ENCODE measurements at regions not wholly inside any gene's neighbourhood (a gene's known extent, or its start where the extent isn't known, plus 50 kb on each side); places are given as distances from the start of the nearest gene placed in this dataset.
"Not testable (repeated sequence)": the region's sequence is repeated elsewhere in the genome, so short reads cannot be mapped to it uniquely, and the experiment has no call there.

DNA sequence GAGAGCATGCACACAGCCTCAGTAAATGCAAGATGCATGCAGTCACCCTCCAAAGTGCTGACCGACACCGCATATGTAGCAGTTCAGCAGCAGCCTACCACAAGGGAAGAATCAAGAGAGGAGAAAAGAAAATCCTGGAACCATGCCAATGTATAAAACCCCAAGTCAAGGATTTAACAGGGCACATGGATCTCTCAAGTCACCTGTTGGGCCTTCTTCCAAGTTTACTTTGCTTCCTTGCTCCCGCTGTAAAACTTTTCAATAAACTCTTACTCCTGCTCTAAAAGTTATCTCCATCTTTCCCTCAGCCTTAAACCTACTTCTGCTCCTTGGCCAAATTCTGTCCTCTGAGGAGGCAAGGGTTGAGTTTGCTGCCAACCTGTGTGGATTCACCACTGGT lies 147.8 kb upstream of the MAP2 start:
- Histone ChIP-seq H3K4me3 (no peak overlapping the region), H3K36me3 (no peaks in the 10 kb centered on the region), H3K27me3 (no peaks in the 10 kb centered on the region), H3K27ac (no peak overlapping the region), H3K4me1 (no peaks in the 10 kb centered on the region), H3K9me3 (peaks cover 0 to 5% (median 0%) of the 10 kb centered on the region in 11 donors)
- no peak for TF ChIP-seq CTCF (IDR thresholded peaks at IDR 0.05)
- 61 to 95% methylated on average over 3 of the region's 3 CpGs for WGBS, 2 donors
- ATAC-seq (no peak), DNase-seq (no peak)
- intact Hi-C loops (cut with DNase I), result no loop called here

GRCh38 chr2:209277444-209277843 lies 146.4 kb upstream of the MAP2 start:
- no peaks in the 10 kb centered on the region for H3K27me3 ChIP-seq
- ATAC-seq, result no peak
- intact Hi-C loops (cut with DNase I), result no loop called here
- no peaks in the 10 kb centered on the region for H3K4me1 ChIP-seq
- H3K27ac ChIP-seq, result no peak overlapping the region
- no peaks in the 10 kb centered on the region for H3K36me3 ChIP-seq
- H3K4me3 ChIP-seq, result no peak overlapping the region
- WGBS, 2 donors, result 74 to 81% methylated on average over 3 of the region's 3 CpGs
- H3K9me3 ChIP-seq, result peaks cover 0 to 5% (median 0%) of the 10 kb centered on the region in 11 donors
- no peak for TF ChIP-seq CTCF (IDR thresholded peaks at IDR 0.05)
- DNase-seq, result no peak

DNA sequence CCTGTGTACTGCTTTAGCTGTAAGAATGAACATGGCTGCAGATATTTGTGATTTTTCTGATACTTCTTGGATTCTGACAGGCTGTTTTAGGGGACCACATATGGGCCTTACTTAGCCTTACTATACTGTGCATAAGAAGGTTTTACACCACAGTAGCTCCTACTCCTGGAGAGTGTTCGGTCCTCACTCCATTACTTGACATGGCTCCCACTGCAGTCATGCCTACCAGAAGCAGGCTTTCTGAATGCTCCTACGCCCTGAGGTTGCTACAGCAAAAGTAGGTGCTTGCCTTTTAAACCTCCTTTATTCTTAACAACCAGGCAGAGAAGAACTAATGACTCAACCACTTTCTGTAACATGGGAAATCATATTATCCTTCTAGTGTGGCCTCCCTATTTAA lies 125.2 kb upstream of the MAP2 start:
- DNase-seq (no peak), ATAC-seq (no peak)
- intact Hi-C loops (cut with DNase I), result no loop called here
- Histone ChIP-seq H3K27ac (no peak overlapping the region), H3K4me3 (no peak overlapping the region), H3K27me3 (no peaks in the 10 kb centered on the region), H3K9me3 (no peaks in the 10 kb centered on the region), H3K36me3 (no peaks in the 10 kb centered on the region), H3K4me1 (no peaks in the 10 kb centered on the region)
- no peak for TF ChIP-seq CTCF (IDR thresholded peaks at IDR 0.05)
- 70 to 80% methylated on average over 2 of the region's 2 CpGs for WGBS, 2 donors

DNA sequence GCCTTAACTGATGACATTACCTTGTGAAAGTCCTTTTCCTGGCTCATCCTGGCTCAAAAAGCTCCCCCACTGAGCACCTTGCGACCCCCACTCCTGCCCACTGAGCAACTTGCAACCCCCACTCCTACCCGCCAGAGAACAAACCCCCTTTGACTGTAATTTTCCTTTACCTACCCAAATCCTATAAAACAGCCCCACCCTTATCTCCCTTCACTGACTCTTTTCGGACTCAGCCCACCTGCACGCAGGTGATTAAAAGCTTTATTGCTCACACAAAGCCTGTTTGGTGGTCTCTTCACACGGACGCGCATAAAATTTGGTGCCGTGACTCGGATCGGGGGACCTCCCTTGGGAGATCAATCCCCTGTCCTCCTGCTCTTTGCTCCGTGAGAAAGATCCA lies 124.4 kb upstream of the MAP2 start:
- DNase-seq; H3K27me3 ChIP-seq; H3K27ac ChIP-seq; H3K9me3 ChIP-seq; H3K4me3 ChIP-seq; ATAC-seq; intact Hi-C loops (cut with DNase I); H3K4me1 ChIP-seq; H3K36me3 ChIP-seq: not testable (repeated sequence)
- WGBS, 2 donors, result 86 to 90% methylated on average over 11 of the region's 11 CpGs

- H3K27ac ChIP-seq; intact Hi-C loops (cut with DNase I); H3K27me3 ChIP-seq; H3K4me3 ChIP-seq; H3K9me3 ChIP-seq; H3K4me1 ChIP-seq; ATAC-seq; H3K36me3 ChIP-seq; DNase-seq: not testable (repeated sequence)
- WGBS, 2 donors, result 87% methylated on average over 9 of the region's 9 CpGs
These were observed 123.1 kb upstream of the MAP2 start for GRCh38 chr2:209300766-209301165.

DNA sequence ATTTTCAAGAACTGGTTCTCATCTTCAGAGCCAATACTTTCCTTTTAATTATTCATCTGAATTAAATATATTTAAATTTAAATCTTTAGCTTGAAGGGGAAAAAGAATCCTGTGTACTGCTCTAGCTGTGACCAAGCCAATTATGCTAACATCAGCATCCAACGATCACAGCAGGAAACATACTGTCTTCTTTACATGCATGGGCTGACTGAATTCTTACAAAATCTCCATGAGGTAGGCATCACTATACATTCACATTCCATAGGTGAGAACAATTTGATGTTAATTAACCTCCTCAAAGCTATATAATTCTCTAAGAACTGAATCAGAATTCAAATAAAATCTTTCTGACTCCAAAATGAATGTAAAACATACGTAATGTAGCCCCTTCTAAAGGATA lies 118.8 kb upstream of the MAP2 start:
- no peak for TF ChIP-seq CTCF (IDR thresholded peaks at IDR 0.05)
- ATAC-seq, result no peak
- DNase-seq, result no peak
- no peak overlapping the region for H3K27ac ChIP-seq
- peaks cover 0 to 4% (median 0%) of the 10 kb centered on the region in 7 donors for H3K27me3 ChIP-seq
- intact Hi-C loops (cut with DNase I), result no loop called here
- no peaks in the 10 kb centered on the region for H3K4me1 ChIP-seq
- H3K4me3 ChIP-seq, result no peak overlapping the region
- 65 to 74% methylated on average over 2 of the region's 2 CpGs for WGBS, 2 donors
- no peaks in the 10 kb centered on the region for H3K36me3 ChIP-seq
- no peaks in the 10 kb centered on the region for H3K9me3 ChIP-seq

Measured in heart right ventricle (tissue), 16 donors.